ENCODE measurements at regions not wholly inside any gene's neighbourhood (a gene's known extent, or its start where the extent isn't known, plus 50 kb on each side); places are given as distances from the start of the nearest gene placed in this dataset.

GRCh38 chr1:168924976-168925375, 181.5 kb upstream of the ATP1B1 start:
- TF ChIP-seq ARNTL (CRISPR knock-in tag; IDR thresholded peaks at IDR 0.05; ENCODE audit: borderline replicate concordance, low read depth), result no peak
- no peak for TF ChIP-seq CSRNP3 (CRISPR knock-in tag; IDR thresholded peaks at IDR 0.05)
- TF ChIP-seq PATZ1 (CRISPR knock-in tag; IDR thresholded peaks at IDR 0.05; ENCODE audit: borderline replicate concordance), result no peak
- no peak for TF ChIP-seq TOX (CRISPR knock-in tag; IDR thresholded peaks at IDR 0.05; ENCODE audit: borderline replicate concordance)
- TF ChIP-seq PPARA (CRISPR knock-in tag; IDR thresholded peaks at IDR 0.05; ENCODE audit: borderline replicate concordance), result no peak
- no peak for TF ChIP-seq CSDC2 (CRISPR knock-in tag; IDR thresholded peaks at IDR 0.05)
- TF ChIP-seq ZC3H10 (CRISPR knock-in tag; IDR thresholded peaks at IDR 0.05), result no peak
- TF ChIP-seq RARB (CRISPR knock-in tag; IDR thresholded peaks at IDR 0.05), result no peak
- TF ChIP-seq ZFP3 (CRISPR knock-in tag; IDR thresholded peaks at IDR 0.05), result no peak
- TF ChIP-seq SNAI2 (CRISPR knock-in tag; IDR thresholded peaks at IDR 0.05), result no peak
